Stimulated activated naive CD4-positive, alpha-beta T cell (primary cell): ENCODE measurements at regions not wholly inside any gene's neighbourhood (a gene's known extent, or its start where the extent isn't known, plus 50 kb on each side); places are given as distances from the start of the nearest gene placed in this dataset.

Source experiments
- DNase-seq, 6 experiments: peaks; one replicate each; lab custom pipeline; 2025; lab: John Stamatoyannopoulos, UW

DNA sequence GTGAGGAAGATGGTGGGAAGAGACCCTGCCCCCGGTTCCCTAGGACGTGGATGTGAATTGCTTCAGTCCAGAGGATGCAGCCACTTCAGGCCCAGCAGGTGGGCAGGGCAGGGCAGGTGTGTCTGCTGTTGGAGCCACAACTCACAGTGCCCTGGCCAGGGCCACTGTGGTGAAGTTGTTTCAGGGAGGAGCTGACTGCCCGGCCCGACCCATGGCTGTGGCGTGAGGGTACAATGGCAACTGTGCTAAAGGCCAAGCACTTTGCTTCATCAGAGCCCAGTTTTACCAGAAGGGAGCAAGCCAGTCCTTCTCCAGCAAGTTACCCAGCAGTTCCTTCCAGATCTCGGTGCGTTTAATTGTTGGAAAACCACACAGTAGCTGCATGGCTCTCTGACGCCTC, 1174.4 kb downstream of the BRD1 start:
- DNase-seq, result no peak

DNA sequence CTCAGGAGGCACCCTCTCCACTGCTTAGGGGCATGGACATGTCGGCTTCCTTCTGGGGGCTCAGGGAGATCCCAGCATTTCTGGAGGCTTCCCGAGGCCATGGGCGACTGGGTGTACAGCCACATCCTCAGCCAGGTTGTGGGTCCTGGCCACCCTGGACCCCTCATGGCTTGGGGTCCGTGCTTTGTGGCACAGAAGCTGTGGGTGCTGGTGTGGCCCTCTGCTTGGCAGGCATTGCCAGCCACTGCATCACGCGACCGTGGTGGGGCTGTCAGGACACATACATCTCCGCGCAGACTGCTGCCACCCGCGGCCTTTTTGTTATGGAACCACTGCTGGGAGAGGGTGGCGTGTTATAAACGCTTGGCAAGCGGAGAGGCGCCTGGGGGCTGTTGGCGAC, 1174.9 kb downstream of the BRD1 start:
- no peak for DNase-seq

DNA sequence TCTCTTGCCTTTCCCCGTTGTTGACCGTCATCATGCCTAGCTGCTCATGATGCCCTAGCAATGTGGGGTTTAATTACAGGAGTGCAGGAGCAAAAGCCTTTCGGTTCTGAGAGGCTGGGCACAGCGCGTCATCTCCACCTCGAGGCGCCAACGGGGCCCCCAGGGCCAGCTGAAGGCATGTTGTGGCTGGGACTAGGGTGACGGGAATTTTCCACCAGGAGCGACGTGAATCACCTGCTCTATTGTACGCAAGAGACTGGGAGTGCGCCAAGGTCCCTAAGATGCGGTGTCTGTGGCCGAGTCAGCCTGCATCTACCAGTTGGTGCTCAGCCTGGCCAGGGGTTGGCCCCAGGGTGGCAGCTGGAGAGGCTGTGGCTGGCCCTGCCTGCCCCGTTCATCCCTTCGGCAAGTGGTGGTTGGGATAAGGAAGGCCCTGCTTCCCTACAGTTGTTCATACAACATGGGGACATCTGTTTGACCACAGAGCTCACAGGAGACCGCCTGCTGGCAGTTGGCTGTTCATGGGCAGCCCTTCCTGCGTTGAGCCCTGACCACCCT, 1175.6 kb downstream of the BRD1 start:
- no peak for DNase-seq

DNA sequence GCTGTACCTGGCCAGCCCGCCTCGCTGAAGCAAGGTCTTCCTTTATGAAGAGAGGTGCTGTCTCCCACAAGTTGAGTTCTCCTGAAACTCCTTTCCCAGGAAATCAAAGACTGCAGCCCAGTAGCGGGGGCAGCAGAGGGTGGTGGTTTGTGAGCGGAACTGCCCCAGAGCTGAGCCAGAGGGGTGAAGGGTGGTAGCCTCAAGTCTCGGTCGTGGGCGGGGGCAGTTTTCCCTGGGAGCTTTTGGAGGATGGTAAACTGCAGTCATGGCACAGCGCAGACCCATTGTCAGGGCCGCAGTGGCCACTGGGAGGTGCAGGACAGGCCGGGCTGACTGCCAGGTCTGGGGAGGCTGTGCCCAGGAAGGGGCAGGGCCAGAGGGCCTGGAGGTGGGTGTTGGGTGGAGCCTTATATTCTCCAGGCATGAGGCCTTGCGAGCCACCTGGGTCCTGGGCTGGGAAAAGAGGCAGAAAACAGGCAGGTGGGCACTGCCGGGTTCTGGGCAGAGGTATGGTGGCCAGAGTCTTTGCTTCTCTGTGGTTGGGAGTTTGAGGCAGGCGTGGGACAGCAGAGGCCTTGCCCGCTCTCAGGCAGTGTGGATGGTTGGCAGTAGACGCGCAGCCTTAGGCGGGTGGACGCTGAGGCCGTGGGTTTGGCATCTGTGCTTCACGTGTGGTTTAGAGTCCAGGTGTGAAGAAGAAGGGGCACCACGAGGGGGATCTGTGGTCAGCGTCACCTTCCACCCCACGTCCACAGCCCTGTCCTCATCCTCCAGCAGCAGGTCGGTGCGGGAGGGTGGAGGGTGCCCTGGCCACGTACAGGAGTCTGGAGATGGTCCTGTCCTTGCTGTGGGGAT, 1176.4 kb downstream of the BRD1 start:
- no peak for DNase-seq

DNA sequence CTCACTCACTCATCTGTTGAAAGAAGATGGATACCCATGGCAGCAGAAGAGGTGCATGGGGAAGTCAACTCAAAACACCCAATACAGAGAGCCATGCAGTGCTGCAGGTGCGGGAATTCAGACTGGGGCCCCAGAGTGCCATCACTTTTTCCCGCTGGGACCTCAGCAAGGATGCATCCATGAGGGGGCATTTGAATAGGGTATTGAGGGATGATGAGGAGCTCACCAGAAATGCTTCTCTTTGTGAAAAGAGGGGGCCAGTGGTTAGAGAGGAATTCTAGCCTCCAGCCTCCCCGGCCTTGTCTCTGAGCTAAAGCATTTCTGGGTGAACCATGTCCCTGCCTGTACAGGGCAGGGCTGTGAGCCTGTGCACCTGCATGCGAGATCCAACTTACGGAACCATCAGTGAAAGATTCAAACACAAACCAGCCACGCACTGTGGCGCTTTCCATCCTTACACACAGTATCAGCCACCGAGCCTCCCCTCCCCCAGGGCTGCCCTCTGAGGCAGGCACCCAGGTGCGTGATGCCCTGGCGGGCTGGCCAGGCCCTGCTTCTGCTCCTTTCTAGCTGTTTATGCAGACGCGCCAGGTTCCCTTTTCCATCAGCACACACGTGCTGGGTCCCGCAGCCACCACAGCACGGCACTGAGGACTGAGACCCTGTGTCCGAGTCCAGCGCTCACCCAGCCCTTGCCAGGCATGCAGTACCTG, 1177.2 kb downstream of the BRD1 start:
- DNase-seq, result no peak

DNA sequence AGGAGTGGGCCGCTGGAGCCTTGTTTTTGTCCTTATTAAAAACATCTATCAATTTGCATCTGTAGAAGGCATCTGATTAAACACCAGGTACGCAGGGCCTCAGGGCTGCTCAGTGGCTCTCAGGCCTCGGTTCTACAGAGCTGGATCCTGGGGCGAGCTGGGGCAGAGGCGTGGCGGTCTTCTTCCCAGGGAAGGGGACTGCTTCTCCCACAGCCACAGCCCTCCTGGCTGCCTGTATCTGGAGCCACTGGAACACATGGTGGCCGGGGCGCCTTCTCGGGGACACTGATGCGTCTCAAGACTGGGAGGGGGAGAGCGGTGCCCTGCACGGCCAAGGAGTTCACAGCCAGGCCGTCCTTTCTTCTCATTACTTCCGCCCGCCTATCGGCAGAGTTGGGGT, 1178.2 kb downstream of the BRD1 start:
- no peak for DNase-seq

DNA sequence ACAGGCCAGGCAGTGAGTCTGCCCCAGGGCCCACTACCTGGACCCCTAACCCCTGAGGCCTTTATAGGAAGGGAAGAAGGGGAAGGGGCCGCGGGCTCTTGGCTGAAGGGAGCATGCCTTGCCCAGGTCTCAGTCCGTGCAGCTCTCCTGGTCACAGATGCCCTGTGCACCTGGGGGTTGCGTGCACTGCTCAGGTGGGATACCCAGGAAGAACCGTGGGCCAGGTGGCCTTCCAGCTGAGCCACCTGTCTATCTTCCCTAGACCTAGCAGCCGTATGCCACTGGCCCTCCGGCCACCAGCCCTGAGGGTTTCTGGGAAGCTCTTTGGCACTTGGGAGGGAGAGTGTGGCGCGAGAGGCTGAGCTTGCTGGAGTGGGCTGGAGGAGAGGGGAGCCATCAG, 1178.6 kb downstream of the BRD1 start:
- DNase-seq, result no peak

DNA sequence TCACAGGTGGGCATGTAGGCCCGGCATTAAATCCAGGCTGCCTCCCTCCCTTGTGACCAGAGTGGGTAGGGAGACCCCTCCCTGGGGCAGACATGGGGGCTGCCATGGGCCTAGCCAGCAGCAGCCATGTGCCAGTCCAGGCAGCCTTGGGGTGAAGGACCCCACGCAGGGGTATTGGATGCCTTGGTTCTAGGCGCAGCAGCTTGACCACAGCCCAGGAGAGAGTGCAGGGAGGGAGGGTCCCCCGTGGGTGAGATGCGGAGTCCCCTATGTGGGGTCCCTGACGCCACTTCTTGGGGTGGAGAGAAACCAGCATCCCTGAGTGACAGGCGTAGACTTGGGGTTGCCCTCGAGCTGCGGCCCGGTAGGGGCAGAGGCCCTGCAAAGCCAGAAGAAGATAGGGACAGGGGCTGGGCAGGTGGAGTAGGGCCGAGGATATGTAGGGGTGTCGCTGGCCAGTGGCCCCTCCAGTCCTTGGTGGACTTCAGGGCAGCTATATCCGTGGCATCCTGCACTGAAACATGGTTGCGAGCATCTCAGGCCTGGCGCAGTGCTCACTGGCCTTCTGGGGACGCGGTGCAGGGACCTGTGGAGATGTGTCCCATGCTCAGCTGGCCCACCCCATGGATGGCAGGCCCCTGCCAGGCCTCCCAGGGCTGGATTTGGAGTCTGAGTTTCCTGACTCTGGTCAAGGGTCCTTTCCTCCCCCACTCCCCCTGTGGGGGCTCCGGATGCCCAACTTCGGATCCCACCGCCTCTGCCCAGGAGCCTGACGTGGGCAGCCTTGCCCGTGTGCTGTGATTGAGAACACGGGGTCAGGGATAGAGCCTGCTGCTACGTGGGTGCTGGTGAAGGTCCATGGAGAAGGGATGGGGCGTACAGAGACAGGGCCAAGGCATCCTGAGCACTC, 1179.8 kb downstream of the BRD1 start:
- no peak for DNase-seq

DNA sequence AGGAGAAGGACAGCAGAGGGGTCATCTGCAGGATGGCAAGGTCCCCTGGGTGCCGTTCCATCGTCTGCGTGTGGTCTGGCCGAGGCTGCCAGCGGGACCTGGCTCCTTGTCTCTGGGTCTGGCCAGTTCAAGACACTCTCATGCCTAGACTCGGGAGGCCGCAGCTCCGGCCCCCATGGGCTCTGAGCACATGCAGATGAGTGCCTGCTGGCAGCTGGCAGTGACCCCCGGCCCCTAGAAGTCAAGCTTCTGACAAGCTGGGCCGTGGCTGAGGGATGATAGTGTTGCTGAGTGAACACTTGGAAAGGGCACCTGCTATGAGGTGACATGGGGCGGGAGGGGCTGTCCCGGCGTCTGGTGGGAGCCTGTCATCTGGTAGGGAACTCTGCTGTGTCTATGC, 1180.6 kb downstream of the BRD1 start:
- DNase-seq, result no peak

DNA sequence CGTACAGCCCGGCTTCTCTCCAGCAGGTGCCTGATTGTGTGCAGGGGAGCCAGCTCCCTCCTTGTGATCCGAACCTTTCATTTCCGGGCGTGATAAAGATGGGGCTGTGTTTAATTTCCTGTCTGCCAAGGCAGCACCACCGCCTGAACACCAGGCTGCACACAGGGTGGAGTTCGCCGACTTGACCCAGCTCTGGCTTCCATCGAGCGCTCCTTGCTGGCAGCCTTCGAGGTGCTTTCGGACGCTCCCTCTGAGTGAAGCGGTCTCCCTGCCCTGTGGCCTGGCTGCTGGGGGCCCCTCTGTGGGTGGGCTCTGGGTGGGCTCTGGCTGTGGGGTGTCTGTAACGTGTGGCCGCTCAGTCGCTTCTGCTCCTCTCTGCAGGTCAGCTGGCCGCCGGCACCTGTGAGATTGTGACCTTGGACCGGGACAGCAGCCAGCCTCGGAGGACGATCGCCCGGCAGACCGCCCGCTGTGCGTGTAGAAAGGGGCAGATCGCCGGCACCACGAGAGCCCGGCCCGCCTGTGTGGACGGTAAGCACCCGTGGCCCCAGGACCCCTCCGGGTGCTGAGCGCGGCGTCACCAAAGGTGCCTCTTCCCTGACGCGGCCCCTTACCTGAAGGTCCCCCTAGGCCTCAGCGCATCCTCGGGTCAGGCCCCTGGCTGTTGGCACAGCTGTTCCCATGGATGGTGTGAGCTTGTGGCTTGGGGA, 1181.3 kb downstream of the BRD1 start:
- DNase-seq, result no peak

DNA sequence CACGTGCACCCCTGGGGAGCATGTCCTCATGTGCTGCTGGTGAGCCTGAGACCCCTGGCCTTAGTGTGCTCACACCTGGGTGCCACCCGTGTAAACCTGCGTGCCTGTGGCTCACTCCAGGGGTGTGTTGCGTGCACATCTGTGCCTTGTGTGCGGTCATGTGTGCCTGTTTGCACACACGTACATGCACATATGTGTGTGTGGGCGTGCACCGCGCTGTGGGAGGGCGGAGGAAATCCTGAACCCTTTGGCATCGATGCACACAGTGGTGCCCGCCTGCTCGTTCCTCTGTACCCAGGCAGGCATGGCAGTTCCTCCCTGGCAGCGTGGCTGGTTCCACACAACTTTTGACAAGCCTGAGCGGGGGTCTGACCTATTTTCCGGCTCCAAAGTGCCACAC, 1181.9 kb downstream of the BRD1 start:
- DNase-seq, result no peak

DNA sequence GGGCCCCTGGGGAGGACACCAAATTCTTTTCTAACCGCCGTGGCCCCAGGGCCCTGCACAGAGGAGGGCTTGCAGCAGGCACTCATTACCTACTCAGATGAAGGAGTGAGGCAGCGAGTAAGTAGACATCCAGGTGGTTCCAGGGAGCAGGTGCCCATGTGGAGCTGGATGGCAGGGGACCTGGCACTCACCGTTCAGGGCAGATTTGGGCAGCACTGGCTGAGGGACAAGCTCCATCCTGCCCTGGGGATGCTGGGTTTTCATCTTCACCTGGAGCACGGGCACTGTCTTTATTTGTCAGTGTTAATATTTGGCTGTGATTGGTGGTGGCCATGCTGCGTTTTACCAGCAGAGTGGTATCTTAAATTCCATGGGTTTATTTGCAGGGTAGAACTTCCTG, 1182.7 kb downstream of the BRD1 start:
- DNase-seq, result no peak

DNA sequence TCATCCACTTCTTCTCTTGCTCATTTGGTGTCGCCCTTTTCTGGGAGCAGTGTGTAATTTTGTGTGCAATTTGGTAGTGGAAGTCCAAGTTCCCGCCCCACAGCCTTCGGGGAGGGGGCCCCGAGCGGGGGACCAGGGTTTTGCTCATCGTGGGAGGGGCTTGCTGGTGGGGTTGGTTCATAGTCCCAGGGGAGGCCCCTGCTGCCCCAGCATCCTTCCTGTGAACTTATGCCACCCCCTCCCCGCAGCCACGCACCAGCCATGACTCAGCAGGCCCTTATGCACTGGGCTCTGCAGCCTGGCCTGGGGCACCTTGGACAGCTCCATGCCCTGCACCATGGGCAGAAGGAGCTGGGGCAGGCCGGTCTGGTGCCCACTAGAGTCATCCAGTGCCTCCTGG, 1183.6 kb downstream of the BRD1 start:
- DNase-seq, result no peak

DNA sequence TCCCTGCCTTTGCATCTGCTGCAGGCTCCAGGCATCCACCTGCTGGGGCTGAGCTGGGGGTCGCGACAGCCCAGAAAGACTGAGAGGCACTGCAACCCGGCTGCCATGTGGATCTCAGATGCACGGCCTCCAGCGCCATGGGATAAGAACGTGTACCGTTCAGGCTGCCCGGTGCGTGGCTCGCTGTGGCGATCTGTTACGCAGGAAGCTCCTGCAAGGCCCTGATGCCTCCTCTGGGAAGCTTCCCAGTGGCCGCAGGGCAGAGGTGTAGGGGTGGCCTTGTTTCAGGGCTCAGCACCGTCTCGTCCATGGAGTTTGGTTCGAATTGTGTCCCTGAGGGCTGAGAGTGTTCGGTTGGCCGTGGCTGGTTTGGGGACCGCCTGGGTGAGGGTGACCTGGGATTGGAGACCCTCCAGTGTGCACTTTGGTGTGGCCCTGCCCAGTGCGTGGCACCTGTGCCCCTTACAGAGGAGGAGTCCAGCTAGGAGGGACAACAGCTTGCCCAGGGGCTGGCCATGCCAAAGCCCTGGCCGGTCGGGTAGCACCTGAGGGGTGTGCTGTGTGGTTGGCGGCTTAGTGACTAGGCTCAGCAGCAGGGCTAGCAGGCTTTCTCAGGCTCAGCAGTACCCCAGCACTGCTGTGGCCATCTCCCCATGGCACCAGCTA, 1184.5 kb downstream of the BRD1 start:
- DNase-seq, result no peak

DNA sequence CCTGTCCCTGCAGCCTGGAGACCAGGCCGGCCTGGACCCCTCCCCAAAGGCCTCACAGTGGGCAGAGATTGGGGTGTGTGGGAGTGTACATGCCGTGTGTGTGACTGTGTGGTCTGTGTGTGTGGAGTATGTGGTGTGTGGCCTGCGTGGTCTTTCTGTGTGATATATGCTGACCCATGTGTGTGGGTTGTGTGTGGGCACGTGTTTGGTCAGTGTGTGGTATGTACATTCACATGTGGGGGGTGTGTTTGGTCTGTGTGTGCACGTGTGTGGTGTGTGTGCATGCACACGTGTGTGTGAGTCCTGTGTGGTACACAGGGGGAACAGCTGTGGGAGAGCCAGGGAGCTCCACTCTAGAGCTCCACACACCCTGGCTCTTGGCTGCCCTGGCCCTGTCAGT, 1185.1 kb downstream of the BRD1 start:
- no peak for DNase-seq

DNA sequence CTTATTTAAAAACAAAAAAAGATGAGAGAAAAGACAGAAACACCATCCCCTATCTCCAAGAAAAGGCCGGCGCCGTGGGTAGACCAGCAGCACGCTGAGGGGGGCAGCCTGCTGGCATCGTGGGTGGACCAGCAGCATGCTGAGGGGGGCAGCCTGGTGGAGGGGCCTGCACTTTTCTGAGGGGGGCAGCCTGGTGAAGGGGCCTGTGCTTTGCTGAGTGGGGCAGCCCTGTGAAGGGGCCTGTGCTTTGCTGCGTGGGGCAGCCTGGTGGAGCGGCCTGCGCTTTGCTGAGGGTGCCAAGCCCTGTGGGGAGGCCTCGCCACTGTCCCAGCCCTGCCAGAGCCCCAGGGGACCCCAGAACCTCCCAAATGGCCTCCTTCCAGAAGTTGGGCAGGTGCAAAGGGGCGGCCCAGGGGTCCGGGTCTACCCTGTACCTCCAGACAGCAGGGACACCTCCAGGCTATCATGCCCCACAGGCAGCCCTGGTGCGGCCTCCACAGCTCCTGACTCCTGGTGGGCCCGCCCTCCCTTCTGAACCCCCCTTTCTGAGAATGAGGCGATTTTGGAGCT, 1185.7 kb downstream of the BRD1 start:
- DNase-seq, result no peak

DNA sequence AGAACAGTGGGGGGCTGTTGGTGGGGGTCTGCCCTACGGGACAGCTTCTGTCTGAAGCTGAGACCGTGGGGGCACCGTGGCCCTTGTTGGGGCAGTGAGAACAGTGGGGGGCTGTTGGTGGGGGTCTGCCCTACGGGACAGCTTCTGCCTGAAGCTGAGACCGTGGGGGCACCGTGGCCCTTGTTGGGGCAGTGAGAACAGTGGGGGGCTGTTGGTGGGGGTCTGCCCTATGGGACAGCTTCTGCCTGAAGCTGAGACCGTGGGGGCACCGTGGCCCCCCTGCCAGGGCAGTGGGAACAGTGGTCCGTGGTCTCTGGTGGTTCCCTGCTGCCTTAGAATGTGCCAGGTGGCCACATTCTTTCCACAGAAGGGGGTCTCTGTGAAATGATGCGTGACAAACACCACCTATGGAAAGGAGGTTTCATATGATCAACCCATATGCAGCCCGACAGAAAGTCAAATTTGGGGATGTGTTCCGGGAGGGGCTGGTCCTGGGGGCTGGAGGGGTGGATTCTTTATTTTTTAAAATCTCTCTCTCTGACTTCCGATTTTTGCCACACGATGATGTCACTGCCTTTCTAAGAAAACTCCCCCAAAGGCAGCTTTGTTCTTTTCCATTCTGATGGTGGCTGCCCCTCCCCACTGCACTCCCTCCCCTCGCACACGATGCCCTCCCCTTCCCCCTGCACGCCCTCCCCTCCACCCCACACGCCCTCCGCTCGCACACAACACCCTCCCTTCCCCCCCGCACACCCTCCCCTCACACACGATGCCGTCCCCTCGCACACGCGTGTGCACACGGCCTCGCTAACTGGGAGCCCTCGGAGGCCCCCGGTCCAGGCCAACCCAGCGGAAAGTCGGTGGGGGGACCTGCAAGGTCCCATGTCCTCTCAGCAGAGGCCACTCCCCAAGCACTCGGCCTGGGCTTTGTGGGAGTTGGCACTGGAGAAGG, 1186.5 kb downstream of the BRD1 start:
- DNase-seq, result no peak

DNA sequence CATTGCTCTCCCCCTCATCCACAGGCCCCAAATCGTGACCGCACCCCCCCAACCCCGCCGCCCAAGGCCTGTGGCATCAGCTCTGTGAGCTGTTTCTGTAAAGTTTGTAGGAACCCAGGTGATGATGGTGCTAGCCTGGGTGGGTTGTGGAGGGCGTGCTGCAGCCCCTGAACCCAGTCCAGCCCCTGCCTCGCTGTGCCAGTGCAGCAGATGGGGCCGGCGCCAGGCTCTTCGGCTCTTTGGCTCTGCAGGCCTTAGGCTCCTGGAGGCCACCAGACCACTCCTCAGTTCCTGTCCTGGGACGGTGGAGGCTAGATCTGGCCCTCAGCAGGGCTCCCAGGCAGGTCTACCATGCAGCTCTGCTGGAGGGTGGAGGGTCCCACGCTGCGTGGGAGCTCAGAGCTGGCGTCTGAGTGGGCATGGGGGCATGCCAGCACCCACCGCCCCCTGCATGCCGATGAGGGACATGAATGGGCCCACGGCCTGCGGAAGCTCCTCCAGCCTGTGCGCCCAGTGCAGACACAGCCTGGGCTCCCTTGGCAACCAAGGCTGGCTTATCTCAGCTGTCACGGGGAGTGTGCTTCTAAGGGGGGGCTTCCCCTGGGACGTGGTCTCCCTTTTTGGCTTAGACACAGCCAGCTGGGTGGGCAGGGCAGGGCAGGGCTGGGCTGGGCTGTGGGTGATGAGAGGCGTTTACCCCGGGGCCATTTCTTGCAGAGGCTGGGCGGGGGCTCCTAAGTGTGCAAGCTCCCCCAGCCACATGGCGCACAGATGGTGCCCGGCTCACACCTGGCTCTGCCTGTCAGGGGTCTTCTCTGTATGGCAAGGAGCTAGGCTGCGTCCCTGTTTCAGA, 1187.6 kb downstream of the BRD1 start:
- no peak for DNase-seq
